Choroid plexus epithelial cell (primary cell): ENCODE measurements at regions not wholly inside any gene's neighbourhood (a gene's known extent, or its start where the extent isn't known, plus 50 kb on each side); places are given as distances from the start of the nearest gene placed in this dataset.

ENCODE experiments used
- DNase-seq: peaks from one replicate; pipeline ENCODE4 v3.0.0-alpha.2; 2010; ENCODE audit warnings: low read depth
- H3K4me3 ChIP-seq: 2 replicates; pipeline ENCODE4 v1.5.1; 2011; ENCODE audit warnings: low read depth, mild to moderate bottlenecking, control low read depth, low read length, moderate library complexity
- CTCF ChIP-seq: conservative IDR thresholded peaks from 2 replicates; pipeline ENCODE4 v1.5.1; 2011; ENCODE audit warnings: low read depth, mild to moderate bottlenecking, control low read depth, inconsistent platforms, low read length, moderate library complexity

- no peak for DNase-seq
- no peak overlapping the region for H3K4me3 ChIP-seq
- TF ChIP-seq CTCF: no peak
Measured at GRCh38 chr6:164252291-164252690, 837.8 kb downstream of the QKI start.

- no peak for TF ChIP-seq CTCF
- H3K4me3 ChIP-seq: no peak overlapping the region
- no peak for DNase-seq
Measured at GRCh38 chr6:164247106-164247505, 832.6 kb downstream of the QKI start.

GRCh38 chr6:164246082-164246481, 831.6 kb downstream of the QKI start:
- no peak overlapping the region for H3K4me3 ChIP-seq
- no peak for TF ChIP-seq CTCF
- no peak for DNase-seq

GRCh38 chr6:164243949-164244348, 829.4 kb downstream of the QKI start:
- no peak for TF ChIP-seq CTCF
- no peak overlapping the region for H3K4me3 ChIP-seq
- DNase-seq: no peak

- no peak for DNase-seq
- no peak overlapping the region for H3K4me3 ChIP-seq
- TF ChIP-seq CTCF: no peak
Measured at GRCh38 chr6:164243012-164243610, 828.6 kb downstream of the QKI start.

GRCh38 chr6:164230804-164231203, 816.3 kb downstream of the QKI start:
- no peak for DNase-seq
- no peak for TF ChIP-seq CTCF
- no peak overlapping the region for H3K4me3 ChIP-seq

GRCh38 chr6:164230259-164230658, 815.7 kb downstream of the QKI start:
- TF ChIP-seq CTCF: no peak
- DNase-seq: no peak
- no peak overlapping the region for H3K4me3 ChIP-seq
